GM13977 (cell line): ENCODE measurements at regions not wholly inside any gene's neighbourhood (a gene's known extent, or its start where the extent isn't known, plus 50 kb on each side); places are given as distances from the start of the nearest gene placed in this dataset.

Experiments used
- DNase-seq: peaks from one replicate; pipeline ENCODE4 v3.0.0; 2012; ENCODE audit warnings: low spot score
- CTCF ChIP-seq: IDR thresholded peaks from 2 replicates; pipeline ENCODE4 v1.5.1; 2012; ENCODE audit warnings: mild to moderate bottlenecking, control low read depth; ENCODE audit not compliant: insufficient read depth; ENCODE audit errors: extremely low read depth, missing control alignments
- in situ Hi-C: fragments of 300-500 bp; cut with MboI; formaldehyde crosslinking; loops from one replicate; pipeline ENCODE4 v1.12.0; 2022; ENCODE audit warnings: low sequenced_read_pairs, low pct_unique_long_range_greater_than_20kb, mixed read lengths, inconsistent platforms; ENCODE audit not compliant: unreplicated experiment

- no peak for TF ChIP-seq CTCF
- DNase-seq = no peak
- in situ Hi-C loops = no loop called here
These were observed 103.1 kb upstream of the CDH5 start for GRCh38 chr16:66263168-66263972.

GRCh38 chr16:66262253-66263167 lies 104.0 kb upstream of the CDH5 start:
- in situ Hi-C loops = no loop called here
- no peak for TF ChIP-seq CTCF
- no peak for DNase-seq

- DNase-seq = no peak
- in situ Hi-C loops = no loop called here
- TF ChIP-seq CTCF = no peak
These were observed 104.7 kb upstream of the CDH5 start for GRCh38 chr16:66261826-66262225.

- in situ Hi-C loops = no loop called here
- TF ChIP-seq CTCF = no peak
- no peak for DNase-seq
These were observed 105.8 kb upstream of the CDH5 start for GRCh38 chr16:66260522-66261254.

GRCh38 chr16:66258916-66259845 lies 107.3 kb upstream of the CDH5 start:
- no peak for DNase-seq
- in situ Hi-C loops = no loop called here
- no peak for TF ChIP-seq CTCF
